GM12872 (cell line): ENCODE measurements at regions not wholly inside any gene's neighbourhood (a gene's known extent, or its start where the extent isn't known, plus 50 kb on each side); places are given as distances from the start of the nearest gene placed in this dataset.

Experiments
- CTCF ChIP-seq: IDR thresholded peaks from 3 replicates; pipeline ENCODE4 v1.5.1; 2011; ENCODE audit warnings: low read depth, mild to moderate bottlenecking, low read length, moderate library complexity; ENCODE audit not compliant: insufficient read depth

- TF ChIP-seq CTCF, result no peak
Measured at GRCh38 chr22:48836673-48837340, 990.9 kb downstream of the BRD1 start.

DNA sequence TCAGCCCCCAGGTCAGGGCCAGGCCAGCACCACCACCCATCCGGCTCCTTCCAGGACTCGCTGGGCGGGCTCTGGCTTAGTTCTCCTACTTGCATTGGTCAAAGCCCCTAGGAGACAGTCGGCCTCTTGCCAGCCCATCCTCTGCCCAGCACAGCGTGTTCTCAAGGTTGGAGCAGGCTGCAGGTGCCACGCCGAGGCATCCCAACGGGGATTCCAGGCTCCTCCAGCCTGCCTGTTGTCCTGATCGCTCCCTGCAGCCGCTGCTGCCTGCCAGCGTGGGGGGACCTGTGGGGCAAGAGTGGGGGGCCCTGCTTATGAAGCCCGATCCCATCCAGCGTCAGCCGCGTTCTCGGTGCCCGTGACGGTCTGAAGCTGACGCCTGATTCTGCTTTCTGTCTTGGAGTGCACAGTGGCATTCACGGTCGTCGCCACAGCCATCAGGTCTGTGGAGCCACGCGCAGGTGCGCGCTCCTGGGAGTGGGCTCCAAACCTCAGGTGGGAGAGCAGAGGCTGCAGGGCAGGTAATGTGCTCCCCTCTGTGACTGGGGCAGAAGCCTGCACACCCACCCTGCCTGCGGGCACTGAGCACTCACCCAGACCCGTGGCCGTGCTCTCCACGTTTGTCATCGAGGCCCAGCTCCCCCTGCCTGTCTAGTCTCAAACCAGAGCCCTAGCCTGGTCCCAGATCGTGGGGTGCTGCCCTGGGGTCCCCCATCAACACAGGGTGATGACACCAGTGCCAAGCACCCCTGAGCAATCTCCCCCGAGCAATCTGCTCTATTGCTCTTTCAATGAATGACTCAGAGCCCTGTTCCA is 991.6 kb downstream of the BRD1 start:
- no peak for TF ChIP-seq CTCF

DNA sequence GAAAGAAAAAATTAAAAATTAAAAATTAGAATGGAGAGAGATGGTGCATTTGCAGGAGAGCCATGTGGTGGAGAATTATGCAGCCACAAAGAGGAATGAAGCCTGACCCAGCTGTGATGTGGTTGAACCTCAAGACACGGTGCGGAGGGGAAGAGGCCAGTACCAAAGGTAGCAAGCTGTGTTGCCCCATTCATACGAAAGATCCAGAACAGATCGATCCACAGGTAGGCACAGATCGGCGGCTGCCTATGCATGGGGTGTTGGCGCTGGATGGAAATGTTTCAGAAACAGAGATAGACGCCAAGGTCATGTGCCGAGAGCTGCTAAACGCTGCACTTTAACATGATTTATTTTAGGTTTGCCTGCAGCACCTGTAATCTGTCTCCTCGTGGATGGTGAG is 992.3 kb downstream of the BRD1 start:
- no peak for TF ChIP-seq CTCF

DNA sequence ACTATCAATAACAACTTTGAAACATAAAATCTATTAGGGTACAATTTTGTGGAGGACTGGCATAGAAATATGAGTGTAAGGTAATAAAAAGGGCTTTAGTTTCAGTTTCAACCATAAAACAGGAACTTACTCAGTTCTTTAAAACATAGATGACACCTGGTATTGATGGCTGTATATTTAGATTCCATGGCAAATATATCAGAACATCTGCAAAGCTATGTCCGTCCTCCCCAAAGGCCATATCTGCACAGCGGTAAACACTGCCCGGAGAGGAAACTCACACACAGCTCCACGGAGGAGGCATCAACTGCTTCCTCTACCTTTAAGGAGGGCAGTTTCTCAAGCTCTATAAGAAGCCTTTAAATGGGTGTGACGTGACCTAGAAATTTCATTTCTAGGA is 993.3 kb downstream of the BRD1 start:
- no peak for TF ChIP-seq CTCF

DNA sequence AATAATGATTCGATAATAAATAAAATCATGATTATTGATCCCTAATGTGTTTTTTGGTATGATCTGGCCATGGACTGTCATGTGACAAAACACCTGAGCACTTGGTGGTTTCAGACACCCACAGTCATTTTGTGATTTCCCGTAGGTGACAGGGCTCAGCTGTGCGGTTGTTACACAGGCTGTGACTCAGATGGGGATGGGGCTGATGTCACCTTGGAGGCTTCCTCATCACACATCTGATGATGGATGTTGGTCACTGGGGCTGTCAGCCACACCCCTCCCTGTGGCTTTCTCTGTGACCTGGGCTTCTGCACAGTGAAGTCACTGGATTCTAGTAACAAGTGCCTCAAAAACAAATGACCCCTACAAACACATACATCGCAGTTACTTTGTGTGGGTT is 995.1 kb downstream of the BRD1 start:
- no peak for TF ChIP-seq CTCF

DNA sequence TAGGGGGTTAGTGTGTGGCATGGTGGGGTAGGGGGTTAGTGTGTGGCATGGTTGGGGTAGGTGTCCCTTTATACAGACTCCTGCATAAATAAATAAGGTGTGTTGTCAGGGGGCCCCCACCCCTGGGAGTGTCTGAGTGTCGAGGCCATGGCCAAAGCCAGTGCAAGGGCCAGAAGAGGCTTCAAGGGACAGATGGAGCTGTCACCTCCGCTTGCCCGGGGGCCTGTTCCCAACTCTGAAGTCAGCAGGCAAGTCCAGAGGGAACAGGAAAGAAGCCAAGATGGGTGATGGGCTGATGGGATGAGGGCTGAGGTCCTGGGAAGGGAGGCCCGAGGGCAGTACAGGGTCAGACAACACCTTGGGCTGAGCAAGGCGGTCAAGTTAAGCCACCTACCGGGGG is 997.8 kb downstream of the BRD1 start:
- no peak for TF ChIP-seq CTCF

DNA sequence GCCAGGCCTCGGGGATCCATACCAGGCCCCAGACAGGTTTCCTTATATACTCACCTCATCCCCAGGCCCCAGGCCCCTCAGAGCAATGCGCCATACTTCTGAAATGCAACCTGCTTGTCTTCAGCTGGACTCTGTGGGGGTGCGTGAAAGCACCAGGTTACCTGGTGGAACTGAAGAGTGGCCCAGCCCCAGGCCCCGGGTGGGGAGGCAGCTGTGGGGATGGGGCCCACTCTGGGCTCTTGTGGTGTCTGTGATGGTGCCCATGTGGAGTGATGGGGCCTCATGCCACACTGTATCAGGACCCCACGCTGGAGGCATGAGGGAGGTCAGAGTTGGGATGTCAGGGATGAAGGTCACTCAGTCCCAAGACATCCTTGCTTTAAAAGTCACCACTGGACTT is 999.0 kb downstream of the BRD1 start:
- no peak for TF ChIP-seq CTCF
